SW480 (cell line): ENCODE measurements at regions not wholly inside any gene's neighbourhood (a gene's known extent, or its start where the extent isn't known, plus 50 kb on each side); places are given as distances from the start of the nearest gene placed in this dataset.

Experiments used
- DNase-seq: peaks from one replicate; pipeline ENCODE4 v3.0.0-alpha.2; 2016; ENCODE audit warnings: low spot score

DNA sequence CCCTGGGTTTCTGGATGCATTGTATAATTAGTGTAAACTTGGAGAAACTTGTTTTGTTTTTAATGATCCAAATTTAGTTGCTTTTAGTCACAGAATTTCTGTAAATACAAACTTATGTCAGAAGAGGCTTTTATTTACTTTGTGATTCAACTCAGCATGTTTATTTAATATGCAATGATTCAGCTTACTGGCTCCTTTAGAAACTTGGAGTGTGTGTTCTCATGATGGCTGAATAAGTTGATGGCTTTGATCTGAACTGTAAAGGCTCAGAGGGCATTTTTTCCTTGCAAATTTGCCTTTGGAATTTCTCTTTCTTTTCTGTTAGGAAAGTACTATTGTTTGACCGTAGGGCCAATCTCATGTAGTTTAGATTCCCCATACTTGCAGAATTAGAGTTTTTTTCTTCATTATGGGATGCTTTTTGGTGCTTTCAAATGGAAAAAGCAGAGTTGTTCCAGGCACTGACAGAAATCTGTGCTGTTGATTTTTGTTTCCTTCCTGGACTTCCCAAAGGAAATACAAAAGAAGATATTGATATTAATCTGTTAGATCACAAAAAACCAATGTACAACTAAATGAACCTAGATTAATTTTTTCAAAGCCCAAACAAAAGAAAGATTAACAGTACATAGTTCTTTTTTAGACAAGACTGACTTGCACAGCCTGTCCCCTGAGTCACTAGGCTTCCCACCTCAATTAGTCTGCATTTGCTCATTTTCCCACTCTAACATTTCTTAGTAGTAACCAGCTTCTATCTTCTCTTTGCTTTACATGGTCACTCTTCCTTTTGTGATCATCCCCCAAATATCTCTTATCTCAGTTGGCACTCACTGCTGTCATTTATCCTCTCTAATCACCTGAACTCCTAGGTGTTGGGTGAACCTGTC, 96.8 kb upstream of the AGR3 start:
- peak; percentile 18 for DNase-seq

DNA sequence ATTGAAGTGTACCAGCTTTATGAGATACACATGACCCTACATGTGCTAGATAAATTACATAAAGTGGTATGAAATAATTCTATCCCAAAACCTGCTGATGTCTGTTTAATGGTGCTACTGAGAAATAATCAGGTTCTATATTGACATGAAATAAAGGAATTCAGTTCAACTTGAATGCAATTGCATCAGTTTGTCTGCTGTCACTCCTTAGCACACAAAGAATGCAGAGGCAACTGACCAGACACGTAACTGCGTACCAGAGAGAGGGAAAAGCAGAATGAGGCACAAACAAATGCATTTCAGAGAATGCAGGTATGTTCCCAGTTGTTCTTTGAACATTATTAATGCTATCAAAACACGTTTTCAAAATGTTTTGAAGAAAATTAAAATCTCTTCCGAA, 98.8 kb upstream of the AGR3 start:
- no peak for DNase-seq

DNA sequence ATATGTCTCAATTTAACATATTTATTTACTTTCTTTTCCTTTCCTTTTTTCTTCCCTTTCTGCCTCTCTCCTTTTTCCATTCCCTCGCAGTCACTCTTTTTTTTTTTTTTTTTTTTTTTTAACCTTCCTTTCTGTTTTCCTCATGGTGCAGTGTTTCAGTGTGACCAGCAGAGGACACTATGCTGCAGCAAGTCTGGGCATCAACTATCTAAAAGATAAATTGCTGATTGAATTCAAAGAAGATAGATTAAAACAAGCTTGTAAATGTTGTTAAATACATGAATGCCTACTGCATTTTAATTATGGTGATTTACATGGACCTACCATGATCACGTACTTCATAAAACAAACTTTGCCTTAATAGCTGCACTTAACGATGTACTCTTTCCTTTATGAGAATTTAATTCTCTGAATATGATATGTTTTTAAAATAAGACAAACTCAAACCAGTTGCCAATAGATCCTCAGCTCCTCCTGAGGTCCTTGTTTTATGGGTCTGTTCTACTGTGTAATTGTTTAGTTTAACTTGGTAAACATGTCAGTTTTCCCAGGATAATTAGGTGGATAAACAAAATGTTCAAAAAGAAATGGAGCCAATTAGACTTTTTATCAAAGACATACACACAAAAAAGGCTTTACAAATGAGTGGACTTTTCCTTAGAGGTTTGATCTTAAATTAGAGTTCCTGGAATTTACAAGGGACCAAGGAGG, 101.0 kb upstream of the AGR3 start:
- DNase-seq = peak; percentile 69

DNA sequence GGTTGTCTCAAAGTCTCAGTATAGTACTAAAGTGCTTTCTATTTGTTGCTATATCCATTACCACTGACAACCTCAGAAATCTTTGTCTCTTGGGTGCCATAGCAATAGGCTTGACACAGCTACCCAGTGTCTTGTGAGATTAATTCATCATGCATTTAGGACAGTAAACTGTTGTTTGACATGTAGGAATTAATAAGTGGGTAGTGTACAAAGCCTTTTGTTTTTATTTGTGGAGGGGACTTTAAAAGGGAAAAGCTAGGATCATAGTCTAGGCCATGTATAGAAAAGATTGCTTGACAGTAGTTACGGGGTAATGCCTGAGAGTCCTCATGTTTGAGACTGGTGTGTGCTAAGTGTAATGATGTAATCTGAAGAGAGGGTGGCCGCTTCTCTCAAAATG, 102.6 kb upstream of the AGR3 start:
- no peak for DNase-seq

DNA sequence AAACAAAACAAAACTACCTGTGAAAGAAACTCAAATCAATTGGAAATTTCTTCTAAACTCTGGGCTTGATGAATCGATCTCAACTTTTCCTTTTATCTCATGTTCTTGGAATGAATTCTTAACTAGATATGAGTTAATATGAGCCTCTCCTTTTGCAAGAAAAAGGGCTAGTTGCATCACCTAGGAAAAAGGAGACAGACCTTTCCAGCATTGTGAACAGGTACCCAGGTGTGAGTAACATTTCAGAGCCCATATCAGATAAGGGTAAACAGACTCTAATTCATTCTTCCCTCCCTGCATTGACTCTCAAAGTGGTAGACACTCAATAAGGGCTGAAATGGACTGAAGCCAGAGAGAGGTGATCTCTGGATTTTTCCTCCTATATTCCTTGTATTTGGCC, 103.8 kb upstream of the AGR3 start:
- DNase-seq = peak; percentile 13

DNA sequence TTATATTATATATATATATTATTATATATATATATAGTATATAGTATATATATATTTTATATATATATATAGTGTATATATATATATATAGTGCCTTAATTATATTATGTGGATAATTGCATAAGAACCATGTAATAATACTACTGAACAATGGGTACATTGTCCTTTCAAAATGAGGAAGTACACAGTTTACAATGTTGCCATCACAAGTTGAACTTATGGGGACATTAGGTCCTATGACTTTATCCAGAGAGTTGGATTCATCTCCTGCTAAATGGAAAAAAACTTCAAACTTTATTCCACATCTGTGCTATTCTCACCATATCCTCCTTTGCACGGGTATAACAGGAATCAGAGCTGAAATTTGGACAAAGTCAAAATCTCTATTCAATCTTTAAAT, 105.0 kb upstream of the AGR3 start:
- DNase-seq = no peak

DNA sequence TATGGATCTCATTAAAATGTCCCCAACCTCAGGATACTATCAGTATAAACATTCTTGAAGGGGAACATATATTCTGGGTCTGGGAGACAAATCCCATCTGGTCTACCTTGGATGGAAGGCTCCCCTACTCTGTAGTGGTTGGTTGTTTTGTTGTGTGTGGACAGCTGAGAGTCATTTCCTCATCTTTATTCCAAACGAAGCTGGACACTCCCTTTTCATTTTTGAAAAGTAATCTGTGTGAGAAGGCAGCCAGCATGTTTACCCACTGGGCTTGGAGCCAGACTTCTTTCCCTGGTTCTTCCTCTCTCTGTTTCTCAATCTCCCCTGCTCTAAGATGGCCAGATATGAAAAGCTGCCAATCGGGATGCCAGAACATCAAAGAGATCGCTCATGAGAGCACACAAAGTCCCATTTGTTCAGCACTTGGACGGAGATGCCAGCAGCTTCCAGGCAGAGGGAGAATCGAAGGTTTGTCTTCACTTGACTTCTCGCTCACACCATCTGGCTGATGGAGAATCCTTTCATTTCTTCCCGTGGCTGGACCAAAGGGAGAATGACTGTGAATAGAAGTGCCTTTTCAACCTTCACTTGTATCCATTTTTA, 108.1 kb upstream of the AGR3 start:
- DNase-seq = peak; percentile 76

DNA sequence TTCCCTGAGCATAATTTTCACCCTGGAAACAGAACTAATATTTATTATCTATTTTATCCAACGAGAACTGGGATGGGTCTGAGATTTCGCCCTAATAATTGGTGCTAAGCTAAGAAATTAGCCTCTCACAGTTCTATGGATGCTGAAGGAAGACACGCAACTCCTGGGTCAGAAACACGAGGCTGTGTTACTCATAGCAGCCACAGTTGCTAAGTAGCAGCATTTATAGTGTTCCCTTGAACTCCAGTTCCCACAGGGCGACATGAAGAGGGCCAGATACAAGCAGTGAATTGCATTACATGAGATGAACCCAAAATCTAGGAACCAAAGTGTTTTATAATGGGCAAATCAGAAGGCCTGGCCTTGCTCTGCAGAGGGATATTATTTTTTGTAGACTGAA, 109.8 kb upstream of the AGR3 start:
- DNase-seq = no peak

DNA sequence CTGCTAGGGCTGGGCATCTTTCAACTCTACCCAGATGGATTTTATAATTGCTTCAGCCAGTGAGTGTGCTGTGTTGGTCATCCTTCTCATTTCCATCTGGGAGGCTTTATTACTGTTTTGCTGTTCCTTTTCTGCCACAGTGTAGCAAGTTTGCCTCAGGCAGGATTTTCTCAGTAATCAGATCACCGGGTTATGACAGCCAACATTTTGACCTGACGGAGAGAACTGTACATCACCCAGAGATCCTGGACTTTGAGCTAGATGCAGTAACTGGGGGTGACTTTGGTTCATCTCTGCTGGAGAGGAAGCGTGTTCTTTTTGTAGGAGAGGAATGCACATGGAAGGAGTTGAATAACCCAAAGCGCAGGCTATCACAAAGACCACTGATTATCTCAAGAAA, 111.8 kb upstream of the AGR3 start:
- no peak for DNase-seq

DNA sequence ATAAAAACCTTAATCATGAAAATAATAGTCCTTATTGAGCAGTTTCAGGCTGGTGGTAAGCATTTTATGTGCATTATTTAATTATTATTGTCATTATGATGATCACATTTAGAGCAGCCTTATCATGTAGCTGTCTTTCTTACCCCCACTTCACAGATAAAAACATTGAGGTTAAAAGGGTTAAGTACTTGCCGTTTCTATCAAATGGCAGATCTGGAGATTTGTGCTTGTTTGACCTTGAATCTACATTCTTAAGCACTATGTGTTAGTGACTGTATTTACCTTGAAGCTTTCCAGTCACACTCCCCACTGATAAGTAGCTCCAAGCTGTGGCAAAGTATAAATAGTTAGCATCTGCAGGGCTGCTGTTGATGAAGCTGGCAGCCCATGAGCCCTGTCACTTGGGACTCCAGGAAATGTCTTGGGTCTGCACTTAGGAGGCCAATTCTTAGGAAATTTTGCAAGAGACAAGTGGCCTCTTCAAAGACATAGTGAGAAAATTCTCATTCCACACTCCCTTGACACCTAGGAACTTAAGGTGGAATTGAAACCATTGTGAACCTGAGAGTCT, 116.8 kb upstream of the AGR3 start:
- DNase-seq = no peak

DNA sequence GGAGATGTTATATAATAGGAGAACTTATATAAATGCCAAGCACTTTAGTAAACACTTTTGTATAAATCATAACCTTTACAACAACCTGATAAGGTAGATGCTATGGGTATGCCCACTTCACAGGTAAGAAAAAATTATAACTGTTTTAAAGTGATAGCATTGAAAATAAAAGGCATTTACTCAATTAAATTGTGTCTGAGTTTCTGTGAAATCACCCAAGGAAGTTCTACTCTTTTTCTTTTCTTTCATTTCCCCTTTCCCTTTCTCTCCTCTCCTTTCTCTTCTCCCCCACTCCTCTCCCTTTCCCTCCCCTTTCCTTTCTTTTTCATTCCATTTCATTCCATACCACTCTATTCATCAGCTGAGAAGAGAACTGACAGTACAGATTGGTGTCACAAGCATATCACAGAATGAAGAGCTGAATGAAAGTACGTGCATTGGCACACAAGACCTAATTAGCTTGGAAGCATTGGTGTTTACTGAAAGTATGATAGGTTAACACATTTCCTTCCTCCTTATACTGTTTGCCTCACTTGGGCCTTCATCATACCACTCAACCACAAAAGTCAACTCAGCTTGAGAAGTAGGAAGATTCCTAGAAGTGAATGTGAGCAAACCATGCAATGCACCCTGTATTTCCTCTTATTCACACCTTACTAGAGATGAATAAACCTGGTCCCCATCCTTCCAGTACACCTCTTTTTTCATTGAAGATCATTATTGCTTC, 117.9 kb upstream of the AGR3 start:
- no peak for DNase-seq

DNA sequence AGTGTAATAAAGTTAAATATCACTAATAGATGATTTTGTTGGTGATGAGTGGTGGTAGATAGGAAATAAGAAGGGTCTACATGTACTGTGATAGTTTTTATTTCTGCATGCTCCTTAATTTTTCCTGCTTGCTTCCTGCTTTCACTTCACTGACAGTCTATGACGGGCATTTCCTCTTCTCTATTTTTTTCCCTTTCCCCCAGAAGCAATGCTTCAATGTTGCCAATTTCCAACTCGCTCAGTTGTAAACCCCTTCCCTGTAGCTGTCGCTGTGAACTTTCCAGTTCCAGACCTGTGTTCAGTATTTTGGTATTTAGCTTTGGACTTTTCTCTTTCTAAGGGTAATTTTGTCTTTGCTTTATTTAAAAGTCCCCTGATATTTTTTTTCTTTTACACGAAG, 123.5 kb upstream of the AGR3 start:
- no peak for DNase-seq

DNA sequence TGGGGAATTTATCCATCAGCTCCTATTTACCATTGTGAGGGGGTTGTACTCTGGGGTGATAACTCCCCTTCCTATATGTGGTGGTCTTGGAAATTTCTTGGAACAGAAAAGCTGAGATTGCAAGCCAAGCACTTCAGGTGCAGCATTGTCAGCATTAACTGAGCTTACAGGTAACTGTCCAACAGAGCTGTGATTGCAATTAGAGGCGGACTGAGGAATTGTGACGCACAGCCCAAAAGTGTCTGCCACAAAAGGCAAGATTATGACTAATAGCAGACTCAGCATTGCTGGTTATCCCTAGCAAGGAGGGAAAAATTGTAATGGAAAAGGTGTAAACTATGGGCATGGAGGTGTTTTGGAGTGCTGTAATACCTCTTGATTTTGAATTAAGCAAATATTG, 126.1 kb upstream of the AGR3 start:
- no peak for DNase-seq

DNA sequence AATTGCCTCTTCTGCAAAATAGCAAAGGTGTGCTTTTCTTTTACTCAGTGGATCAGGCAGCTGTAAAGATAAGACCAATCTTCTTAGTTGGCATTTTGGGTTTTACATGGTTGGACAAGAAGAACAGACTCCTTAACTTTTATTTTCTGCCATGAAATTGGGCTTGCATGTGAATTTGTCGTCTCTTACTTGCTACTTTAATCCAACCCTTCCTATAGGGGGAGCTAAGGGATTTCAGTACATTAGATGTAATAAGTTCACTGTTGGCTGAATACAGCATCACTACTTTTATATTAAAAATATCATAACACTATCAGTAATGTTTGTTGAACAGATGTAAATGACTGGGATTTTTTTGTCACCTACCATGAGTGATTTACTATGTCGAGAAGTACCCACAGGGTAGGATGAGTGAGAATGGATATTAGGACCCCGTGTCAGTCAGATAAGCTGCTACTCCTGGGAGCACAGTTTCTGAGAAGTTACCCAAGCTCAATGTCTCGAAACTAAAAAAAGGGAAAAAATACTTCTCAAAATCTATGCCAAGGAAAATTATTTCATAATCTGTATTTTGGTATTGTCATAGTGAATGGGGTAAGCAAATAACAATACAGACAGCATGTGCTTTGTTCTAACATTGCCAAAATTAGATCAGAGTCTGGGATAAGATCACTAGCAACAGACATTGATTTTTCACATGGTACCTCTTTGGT, 127.4 kb upstream of the AGR3 start:
- peak; percentile 42 for DNase-seq

DNA sequence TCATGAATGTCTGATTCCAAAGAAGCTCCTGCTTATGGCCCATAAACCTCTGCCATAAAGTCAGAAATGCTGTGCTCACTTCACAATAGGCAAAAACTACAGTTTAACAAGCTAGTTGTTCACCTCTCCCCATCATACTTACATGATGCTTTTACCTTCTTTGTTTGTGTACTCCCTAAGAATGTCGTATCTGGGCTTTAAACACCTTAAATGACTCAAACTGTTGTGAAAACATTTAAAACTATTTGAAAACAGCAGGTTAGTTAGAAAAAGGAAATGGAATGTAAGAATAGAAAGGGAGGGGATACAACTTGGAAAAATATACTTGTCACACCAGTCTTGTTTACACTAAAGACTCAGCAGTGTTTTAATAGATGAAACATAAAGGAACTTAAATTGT, 128.2 kb upstream of the AGR3 start:
- DNase-seq = no peak

DNA sequence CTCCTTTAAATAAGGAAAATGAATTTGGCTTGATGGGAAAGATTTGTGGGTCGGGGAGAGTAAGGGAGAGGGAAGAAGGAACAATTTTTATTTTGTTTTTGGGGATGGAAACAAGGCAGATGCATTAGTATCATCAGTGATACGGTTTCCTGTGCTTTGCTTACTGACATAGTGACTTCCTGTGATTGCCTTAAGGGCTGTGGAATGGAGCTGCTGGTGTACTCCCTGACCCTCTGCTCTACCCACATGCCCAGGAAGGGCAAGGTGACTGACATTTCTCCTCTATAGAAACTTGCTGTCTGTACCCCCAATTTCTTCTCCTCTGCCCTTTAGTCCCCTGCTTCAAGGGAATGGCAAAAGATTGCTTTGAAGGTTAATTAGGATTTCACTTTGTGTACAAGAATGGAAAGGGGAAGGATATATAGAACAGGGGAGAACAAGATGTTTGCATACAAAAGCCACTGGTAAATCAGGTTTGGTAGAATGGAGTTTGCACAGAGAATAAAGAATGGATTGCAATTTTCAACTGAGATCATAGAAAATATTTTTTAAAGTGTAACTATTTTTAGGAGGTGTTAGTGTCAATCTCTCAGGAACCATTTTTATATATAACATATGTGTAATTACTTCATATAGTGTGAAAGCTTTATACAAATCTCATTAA, 129.0 kb upstream of the AGR3 start:
- DNase-seq = no peak

DNA sequence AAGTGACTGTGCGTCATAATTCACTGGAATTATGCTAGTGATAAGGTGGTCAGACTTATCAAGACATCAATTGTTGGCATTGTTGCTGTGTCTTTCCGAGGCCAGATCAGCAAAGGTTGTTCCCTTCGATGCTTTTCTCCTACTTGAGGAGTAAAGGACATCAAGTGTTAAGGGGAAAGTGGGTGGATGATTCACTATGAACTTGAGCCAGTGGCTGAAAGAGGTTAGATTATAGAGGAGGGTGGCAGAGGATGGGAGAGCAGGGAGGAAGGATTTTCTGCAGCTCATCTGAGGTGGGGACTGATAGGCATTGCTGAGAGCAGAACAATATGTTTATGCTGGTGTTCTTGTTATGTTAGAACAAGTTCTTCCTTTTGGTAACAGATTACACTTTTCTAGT, 131.4 kb upstream of the AGR3 start:
- no peak for DNase-seq

DNA sequence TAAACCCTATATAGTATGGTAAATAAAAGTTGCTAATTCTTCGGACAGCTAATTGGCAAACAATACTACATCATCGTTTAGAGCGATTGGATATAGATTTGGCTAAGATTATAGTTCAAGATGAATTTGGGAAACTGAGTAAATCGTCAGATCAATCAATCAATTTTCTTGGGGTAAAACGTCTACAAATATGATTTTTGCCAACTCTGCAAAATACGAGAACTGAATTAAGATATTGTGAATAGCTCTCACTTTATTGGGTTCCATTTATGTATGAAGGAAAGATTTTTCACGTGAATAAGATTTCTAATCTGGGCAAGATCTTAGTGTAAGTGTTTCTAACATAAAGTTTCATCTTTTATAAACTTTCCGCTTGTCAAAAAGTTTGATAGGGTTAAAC, 132.9 kb upstream of the AGR3 start:
- no peak for DNase-seq

DNA sequence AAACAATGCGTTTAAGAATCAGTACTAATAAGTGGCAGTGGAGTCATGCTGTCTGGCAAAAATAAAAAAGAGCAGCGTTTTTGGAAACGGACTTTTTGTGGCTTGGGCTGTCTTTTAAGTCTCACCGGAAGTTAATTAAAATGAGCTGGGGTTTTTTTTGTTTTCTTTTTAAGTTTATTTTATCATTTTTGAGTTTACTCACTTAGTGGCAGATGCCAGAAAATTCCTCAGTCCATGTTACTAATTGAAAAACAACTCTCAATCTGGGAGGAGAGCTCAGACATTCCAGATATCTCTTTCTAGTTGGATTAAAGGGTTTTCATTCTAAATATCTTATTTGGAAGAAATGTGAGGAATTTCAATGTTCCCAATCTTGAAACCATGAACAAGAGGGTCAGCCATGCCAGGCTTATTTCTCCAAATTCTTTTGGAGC, 133.8 kb upstream of the AGR3 start:
- no peak for DNase-seq

DNA sequence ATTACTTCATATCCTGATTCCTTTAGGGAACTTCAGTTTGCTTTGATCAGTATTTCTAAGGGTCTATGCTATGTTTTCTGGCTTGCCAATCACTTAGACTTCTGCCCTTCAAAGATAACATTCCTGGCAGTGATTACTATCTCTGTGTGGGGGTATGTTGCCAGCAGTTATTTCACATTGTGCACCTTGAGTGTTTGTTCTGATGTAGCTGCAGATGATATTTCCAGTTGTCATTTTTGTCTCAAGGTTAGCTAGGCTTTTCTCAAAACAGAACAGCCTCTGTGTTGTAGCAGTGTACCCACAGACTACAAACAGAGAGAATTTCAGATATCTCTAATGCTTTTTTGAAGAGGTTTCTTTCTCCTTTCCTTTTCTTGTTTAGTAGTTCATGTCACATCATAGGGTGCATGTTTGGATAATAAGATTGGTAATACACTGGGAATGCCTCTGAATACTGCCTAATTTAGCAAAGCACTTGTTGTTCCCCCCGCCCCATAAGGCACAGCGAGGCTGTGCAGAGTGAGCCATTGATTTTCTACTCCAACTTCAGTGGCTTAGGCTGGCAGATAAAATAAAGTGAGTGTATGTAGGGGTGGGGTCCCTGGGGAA, 134.7 kb upstream of the AGR3 start:
- no peak for DNase-seq

DNA sequence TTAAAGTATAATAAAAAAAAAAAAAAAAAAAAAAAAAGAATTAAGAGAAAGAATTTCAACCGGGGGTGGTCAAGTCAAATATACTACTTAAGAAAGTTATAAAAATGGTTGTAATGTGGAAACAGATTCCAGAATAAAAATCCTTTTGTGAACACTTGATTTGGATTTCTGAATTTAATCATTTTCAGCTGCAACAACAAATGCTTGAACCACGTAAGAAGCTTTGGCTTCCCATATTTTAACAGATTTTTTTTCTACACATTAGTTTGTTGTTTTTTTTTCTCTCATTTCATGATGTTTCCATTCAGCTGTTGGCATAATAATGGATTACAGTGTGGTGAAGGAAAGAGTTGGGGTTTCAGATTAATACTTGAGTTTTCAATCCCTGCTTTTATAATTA, 137.3 kb upstream of the AGR3 start:
- no peak for DNase-seq
